Right cardiac atrium (tissue), 5 donors: ENCODE measurements at regions not wholly inside any gene's neighbourhood (a gene's known extent, or its start where the extent isn't known, plus 50 kb on each side); places are given as distances from the start of the nearest gene placed in this dataset.

ENCODE experiments used
- ATAC-seq, 2 donors: fragments of 200-7000 bp; cut with Tn5 transposase; one replicate each; pipeline versions ENCODE4 v1.8.0 to v1.9.1; 2020; ENCODE audit warnings: moderate library complexity in 2 of 2, mild to moderate bottlenecking in 1 of 2
- DNase-seq, 3 donors: peaks; one replicate each; pipeline ENCODE4 v3.0.0-alpha.2; 2020
- H3K27ac ChIP-seq: one replicate; pipeline ENCODE4 v1.5.1; 2013; ENCODE audit warnings: mild to moderate bottlenecking, low read length, control low read depth, moderate library complexity
- H3K27me3 ChIP-seq: one replicate; pipeline ENCODE4 v1.6.1; 2013; ENCODE audit not compliant: control insufficient read depth, insufficient read depth
- H3K4me1 ChIP-seq: one replicate; pipeline ENCODE4 v1.6.1; 2013; ENCODE audit warnings: low read length; ENCODE audit not compliant: control insufficient read depth, insufficient read depth
- H3K4me3 ChIP-seq: one replicate; pipeline ENCODE4 v1.5.1; 2013; ENCODE audit warnings: low read length, control low read depth
- H3K9me3 ChIP-seq: one replicate; pipeline ENCODE4 v1.6.1; 2013; ENCODE audit warnings: low read length; ENCODE audit not compliant: control insufficient read depth
- WGBS: extraction: QIAGEN DNeasy Blood & Tissue Kit; methylation state at CpG from one replicate; pipeline ENCODE4 v1.1.7; 2013; 5-methylcytosine and 5-hydroxymethylcytosine counted together
- intact Hi-C, 4 donors: fragments of 100-400 bp; cut with DNase I; formaldehyde crosslinking; loops; one replicate each; pipeline versions ENCODE4 v1.11.0 to v1.14.0; 2022 to 2023
- donor health status: healthy with polysubstance abuse.
- donor health status: DM: no; HTN: yes; CAD: no.
- donor health status: DM: no; HTN: no; CAD: no.
- donor health status: DM: no; HTN: yes; CAD: no; lungs with severe emphysema.
- donor health status: DM: yes; HTN: yes; CAD: no.

DNA sequence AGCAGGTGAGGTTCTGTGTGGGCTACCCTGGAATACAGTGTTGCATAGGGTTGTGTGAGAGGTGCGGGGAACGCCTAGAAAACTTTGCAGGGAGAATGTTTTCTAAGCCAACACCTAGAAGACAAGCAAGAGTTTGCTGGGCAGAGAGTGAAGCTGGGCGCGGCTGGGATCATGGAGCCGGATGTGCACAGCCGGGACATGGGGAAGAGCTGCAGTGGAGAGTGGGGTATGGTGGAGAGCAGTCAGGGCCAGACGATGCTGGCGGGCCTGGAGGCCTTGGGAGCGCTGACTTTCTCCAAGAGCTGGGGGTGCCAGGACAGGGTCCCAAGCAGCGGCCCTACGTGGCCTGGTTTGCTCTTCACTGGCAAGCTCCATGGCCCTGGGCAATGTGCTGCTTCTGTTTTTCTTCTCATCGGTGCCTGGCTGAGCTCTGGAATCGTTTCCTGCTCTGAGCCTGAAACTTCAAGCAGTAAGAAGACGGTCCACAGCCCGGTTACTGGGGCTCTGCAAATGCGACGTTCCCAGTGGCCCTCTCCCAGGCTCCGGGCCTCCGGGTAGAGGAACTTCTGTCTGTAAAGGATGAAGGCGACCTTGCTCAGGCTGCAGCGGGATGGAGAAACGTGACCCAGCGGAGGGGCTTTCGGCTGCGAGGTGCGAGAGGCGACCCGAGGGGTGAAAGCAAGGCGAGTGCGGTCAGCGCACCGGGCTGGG, 51.9 kb upstream of the CD34 start:
- Histone ChIP-seq H3K27me3 (no peaks in the 10 kb centered on the region), H3K4me1 (peaks cover 12% of the 10 kb centered on the region), H3K9me3 (no peaks in the 10 kb centered on the region), H3K4me3 (peak overlapping the region; percentile 51), H3K27ac (peak overlapping the region; percentile 98)
- WGBS: 15% methylated on average over 32 of the region's 32 CpGs
- intact Hi-C loops: loop anchor here (5.0 to 10.0 kb wide), 7 partner anchors 41 to 141 kb away; partner anchors contain the start of gene CD34 (in 1 of the 4)
- peak; percentile 62 to 87 (median 87) for DNase-seq
- peak; percentile 19 to 37 for ATAC-seq
